ENCODE measurements at regions not wholly inside any gene's neighbourhood (a gene's known extent, or its start where the extent isn't known, plus 50 kb on each side); places are given as distances from the start of the nearest gene placed in this dataset.
"Not testable (repeated sequence)": the region's sequence is repeated elsewhere in the genome, so short reads cannot be mapped to it uniquely, and the experiment has no call there.

DNA sequence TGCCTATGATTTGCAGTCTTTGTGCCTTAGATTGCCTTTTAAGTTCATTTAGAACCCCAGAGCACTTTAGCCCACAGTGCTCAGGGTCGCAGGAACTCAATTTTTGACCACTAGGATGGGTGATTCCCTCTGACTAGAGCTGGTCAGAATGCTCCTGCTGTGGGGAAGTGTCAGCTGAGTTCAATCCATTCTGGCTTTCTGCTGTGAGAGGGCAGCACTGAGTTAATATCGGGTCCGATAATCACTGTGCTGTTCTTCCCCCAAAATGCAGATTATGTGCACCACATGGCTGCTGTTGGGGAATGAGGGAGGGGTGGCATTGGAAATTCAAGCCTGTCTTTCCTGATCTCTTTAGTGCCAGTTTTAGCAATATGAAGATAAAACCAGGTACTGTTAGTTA lies 886.4 kb downstream of the DNAJB9 start:
- DNase-seq (ENCODE audit: low read depth in 2 of 2), result no peak

DNA sequence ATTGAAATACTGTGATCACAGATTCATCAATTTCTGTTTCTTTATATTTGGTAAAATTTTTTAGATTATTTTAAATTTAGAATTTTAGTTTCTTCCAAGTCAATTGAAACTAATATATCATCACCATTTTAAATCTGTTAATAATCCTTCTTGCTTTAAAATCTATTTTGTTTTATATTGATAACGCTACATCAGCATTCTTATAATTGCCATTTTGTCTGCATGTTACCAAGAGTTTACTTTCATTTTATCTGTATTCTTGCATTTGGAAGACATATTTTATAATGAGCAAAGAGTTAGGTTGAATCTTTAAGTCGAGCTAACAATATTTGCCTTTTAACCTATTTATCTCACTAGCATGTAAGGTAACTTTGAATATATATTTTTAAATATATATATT lies 890.6 kb downstream of the DNAJB9 start:
- no peak for DNase-seq (ENCODE audit: low read depth in 2 of 2)

DNA sequence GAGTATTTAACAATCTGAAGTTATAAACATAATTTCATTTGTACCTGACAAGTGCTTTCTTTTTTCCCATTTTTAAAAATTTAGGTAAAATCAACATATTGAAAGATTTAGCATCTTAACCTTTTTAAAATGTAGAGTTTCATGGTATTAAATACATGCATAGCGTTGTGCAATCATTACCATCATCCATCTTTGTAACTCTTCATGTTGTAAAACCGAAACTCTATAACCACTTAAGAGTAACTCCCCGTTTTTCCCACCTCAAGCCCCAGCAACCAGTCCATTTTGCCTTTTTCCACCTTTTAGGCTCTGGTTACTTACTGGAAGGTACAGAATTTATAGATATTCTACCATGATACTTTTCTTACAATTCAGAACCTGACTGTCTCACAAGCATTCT lies 892.5 kb downstream of the DNAJB9 start:
- no peak for DNase-seq (ENCODE audit: low read depth in 2 of 2)

DNA sequence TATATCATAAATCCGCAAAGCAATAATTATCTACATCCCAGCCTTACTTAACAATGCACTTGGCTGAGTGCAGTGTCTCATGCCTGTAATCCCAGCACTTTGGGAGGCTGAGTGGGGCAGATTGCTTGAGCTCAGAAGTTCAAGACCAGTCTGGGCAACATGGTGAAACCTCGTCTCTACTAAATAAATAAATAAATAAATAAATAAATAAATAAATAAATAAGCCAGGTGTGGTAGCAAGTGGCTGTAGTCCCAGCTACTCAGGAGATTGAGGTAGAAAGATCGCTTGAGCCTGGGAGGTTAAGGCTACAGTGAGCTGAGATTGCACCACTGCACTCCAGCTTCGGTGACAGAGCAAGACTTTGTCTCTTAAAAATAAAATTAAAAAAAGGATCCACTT lies 898.1 kb downstream of the DNAJB9 start:
- DNase-seq (ENCODE audit: low read depth in 2 of 2), result not testable (repeated sequence)

DNA sequence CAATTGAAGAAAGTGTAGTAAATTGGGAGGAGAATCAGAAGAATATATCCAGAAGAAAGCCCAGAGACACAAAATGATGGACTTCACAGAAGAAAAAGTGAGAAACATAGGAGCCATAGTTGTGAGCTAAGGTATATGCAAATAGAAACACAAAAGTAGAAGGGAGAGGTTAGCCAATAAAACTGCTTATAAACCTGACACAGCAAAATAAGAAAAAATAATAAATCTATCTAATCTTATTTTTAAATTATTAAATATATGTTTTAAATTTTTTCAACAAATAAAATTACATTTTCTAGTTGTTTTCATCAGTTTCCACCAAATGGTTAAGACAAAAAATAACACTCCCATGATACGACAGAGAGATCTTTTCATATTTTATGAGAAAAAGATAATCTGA lies 903.5 kb downstream of the DNAJB9 start:
- no peak for DNase-seq (ENCODE audit: low read depth in 2 of 2)

GRCh38 chr7:109476409-109476808 lies 906.7 kb downstream of the DNAJB9 start:
- DNase-seq (ENCODE audit: low read depth in 2 of 2), result no peak

- no peak for DNase-seq (ENCODE audit: low read depth in 2 of 2)
These were observed 909.7 kb downstream of the DNAJB9 start for GRCh38 chr7:109479388-109479787.

GRCh38 chr7:109490607-109491006 lies 920.9 kb downstream of the DNAJB9 start:
- DNase-seq (ENCODE audit: low read depth in 2 of 2), result not testable (repeated sequence)

- no peak for DNase-seq (ENCODE audit: low read depth in 2 of 2)
These were observed 927.4 kb downstream of the DNAJB9 start for GRCh38 chr7:109497053-109497452.

DNA sequence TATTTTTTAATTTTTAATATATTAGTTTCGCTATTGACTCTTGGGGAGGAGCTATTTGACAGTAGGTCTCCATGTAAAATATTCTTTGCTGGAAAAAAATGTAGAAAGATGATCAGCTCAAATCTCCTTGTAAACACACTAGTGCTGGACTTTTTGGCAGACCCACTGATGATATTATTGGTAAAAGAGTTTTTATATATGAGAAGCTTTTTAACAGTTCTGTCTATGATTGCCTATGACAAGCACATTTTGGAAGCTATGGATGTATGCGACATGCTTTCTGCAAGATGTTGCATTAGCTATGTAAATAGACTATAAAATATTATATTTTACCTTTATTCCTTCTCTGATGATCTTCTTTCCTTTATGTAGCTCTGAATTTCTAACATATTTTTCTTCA lies 928.5 kb downstream of the DNAJB9 start:
- DNase-seq (ENCODE audit: low read depth in 2 of 2), result no peak

- DNase-seq (ENCODE audit: low read depth in 2 of 2), result no peak
These were observed 933.7 kb downstream of the DNAJB9 start for GRCh38 chr7:109503421-109503820.

DNA sequence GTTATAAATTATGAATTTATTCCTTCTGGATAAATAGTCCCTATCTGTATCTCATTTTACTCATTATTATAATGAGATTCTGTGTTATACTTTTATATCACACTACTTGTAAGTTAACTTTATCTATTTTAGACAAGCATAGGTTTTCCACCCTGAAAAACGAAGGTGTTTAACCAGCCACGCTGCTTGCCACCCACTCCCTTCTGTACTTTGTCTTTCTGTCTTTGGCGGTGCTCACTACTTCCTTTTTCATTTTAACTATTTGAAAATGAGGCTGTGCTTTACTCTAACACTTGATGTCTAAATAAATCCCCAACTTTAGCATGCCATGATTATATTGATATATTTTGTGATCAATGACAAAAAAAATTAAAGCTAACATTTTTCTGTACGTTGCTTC lies 952.9 kb downstream of the DNAJB9 start:
- no peak for DNase-seq (ENCODE audit: low read depth in 2 of 2)

GRCh38 chr7:109527833-109528232 lies 958.2 kb downstream of the DNAJB9 start:
- DNase-seq (ENCODE audit: low read depth in 2 of 2), result no peak

DNA sequence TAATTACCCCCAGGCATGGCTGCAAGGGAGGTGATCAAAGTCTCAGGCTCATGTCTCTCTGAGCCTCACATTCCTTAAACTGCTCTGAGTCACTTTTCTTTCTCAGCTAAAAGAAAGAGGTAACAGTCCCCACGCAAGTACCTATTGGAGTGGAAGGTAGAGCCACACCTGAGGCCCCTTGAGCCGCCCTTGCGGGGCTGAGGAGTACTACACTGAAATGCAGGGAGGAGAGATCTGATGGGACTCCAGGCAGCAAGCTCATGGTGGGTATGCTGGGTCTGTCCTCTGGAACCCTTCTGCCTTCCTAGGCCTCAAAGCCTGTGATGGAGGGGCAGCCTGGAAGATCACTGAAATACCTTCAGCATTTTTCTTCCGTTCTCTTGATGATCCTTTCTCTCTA lies 960.0 kb downstream of the DNAJB9 start:
- DNase-seq (ENCODE audit: low read depth in 2 of 2), result no peak

DNA sequence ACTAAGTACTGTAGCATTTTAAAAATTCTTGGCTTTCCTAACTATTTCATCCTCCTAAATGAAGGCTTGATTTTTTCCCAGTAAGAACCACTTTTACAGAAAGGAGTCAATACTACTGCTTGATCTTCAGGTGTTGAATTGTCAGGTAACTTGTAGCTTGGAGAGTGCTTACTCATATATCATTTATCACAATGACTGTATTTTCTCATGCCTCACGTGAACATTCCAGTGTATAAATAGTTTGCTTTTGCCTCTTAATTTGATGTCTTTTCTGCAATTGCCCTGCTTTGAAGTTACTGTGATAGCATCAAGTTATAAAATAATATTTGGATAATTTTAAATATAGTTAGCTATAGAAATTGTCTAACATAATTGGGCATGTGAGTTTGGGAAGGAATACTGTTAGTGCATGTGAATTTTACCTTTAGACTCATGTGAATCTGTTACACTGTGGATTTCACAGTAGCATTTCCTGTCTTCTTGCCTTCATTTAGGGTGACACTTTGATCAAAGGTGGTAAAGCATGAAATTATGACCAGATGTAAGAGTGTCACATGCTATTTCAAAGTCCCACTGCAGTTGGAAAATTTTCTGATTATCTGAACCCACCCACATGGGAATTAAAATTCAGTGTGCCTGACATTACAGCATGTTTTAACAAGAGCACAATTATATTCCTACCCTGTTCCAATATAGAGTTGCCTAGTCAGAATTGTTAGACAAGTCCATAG lies 962.8 kb downstream of the DNAJB9 start:
- DNase-seq (ENCODE audit: low read depth in 2 of 2), result no peak

GRCh38 chr7:109545686-109546085 lies 976.0 kb downstream of the DNAJB9 start:
- no peak for DNase-seq (ENCODE audit: low read depth in 2 of 2)

- DNase-seq (ENCODE audit: low read depth in 2 of 2), result no peak
These were observed 980.0 kb downstream of the DNAJB9 start for GRCh38 chr7:109549471-109550193.

GRCh38 chr7:109552017-109552416 lies 982.3 kb downstream of the DNAJB9 start:
- DNase-seq (ENCODE audit: low read depth in 2 of 2), result no peak

GRCh38 chr7:109577265-109577664 lies 1007.6 kb downstream of the DNAJB9 start:
- DNase-seq (ENCODE audit: low read depth in 2 of 2), result no peak

GRCh38 chr7:109579901-109580300 lies 1010.2 kb downstream of the DNAJB9 start:
- no peak for DNase-seq (ENCODE audit: low read depth in 2 of 2)

DNA sequence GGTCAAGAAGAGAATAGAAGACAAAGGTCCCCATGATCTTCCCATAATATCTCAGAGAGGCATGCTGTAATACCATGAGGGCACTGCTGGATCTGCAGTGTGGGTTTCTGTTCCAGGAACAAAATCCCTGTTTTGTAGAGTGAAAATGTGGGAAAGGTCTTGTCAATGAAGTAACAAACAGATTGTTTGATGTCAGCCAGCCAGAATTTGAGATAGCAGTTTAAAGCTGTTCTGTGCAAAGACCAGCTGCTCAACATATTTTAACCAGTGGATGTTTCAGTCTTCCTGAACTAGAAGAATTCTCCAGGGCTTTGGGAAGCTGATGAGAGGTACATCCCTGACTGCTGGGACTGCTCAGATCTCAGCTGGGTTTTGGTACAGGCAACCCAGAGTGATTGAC lies 1012.5 kb downstream of the DNAJB9 start:
- DNase-seq (ENCODE audit: low read depth in 2 of 2), result no peak

GRCh38 chr7:109596948-109597347 lies 1027.3 kb downstream of the DNAJB9 start:
- not testable (repeated sequence) for DNase-seq (ENCODE audit: low read depth in 2 of 2)

- no peak for DNase-seq (ENCODE audit: low read depth in 2 of 2)
These were observed 1042.0 kb downstream of the DNAJB9 start for GRCh38 chr7:109611656-109612055.

All from dermis microvascular lymphatic vessel endothelial cell (primary cell).